ENCODE measurements at regions not wholly inside any gene's neighbourhood (a gene's known extent, or its start where the extent isn't known, plus 50 kb on each side); places are given as distances from the start of the nearest gene placed in this dataset.

- Mint-ChIP-seq H3K9me3 (no peaks in the 10 kb centered on the region), H3K27ac (no peak overlapping the region), H3K4me3 (no peak overlapping the region), H3K36me3 (no peaks in the 10 kb centered on the region), H3K4me1 (no peaks in the 10 kb centered on the region), H3K27me3 (ENCODE audit: insufficient read depth, low read depth) (no peaks in the 10 kb centered on the region)
- Histone ChIP-seq H3K9me3 (ENCODE audit: low read depth) (no peaks in the 10 kb centered on the region), H2AFZ (replicated peaks) (no peak overlapping the region), H3K9ac (no peak overlapping the region), H4K20me1 (ENCODE audit: low read depth) (no peaks in the 10 kb centered on the region), H3K27me3 (no peaks in the 10 kb centered on the region), H3K27ac (no peak overlapping the region), H3F3A (ENCODE audit: low read depth) (no peaks in the 10 kb centered on the region), H3K36me3 (no peaks in the 10 kb centered on the region), H3K4me3 (no peak overlapping the region), H3K4me1 (no peaks in the 10 kb centered on the region), H3K4me2 (no peak overlapping the region), H3K79me2 (ENCODE audit: low read depth) (no peaks in the 10 kb centered on the region)
- DNase-seq (ENCODE audit: low spot score), result no peak
- TF ChIP-seq EZH2 (IDR thresholded peaks at IDR 0.05), result no peak
- TF ChIP-seq, protein P1, sequence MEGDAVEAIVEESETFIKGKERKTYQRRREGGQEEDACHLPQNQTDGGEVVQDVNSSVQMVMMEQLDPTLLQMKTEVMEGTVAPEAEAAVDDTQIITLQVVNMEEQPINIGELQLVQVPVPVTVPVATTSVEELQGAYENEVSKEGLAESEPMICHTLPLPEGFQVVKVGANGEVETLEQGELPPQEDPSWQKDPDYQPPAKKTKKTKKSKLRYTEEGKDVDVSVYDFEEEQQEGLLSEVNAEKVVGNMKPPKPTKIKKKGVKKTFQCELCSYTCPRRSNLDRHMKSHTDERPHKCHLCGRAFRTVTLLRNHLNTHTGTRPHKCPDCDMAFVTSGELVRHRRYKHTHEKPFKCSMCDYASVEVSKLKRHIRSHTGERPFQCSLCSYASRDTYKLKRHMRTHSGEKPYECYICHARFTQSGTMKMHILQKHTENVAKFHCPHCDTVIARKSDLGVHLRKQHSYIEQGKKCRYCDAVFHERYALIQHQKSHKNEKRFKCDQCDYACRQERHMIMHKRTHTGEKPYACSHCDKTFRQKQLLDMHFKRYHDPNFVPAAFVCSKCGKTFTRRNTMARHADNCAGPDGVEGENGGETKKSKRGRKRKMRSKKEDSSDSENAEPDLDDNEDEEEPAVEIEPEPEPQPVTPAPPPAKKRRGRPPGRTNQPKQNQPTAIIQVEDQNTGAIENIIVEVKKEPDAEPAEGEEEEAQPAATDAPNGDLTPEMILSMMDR (IDR thresholded peaks at IDR 0.05), result no peak
- no peak for TF ChIP-seq EZH2phosphoT487 (IDR thresholded peaks at IDR 0.05)
These were observed 306.9 kb downstream of the SLITRK6 start for GRCh38 chr13:85492283-85492682.

GRCh38 chr13:85486663-85487062 lies 312.6 kb downstream of the SLITRK6 start:
- Histone ChIP-seq H3K4me3 (no peak overlapping the region), H3K4me2 (no peak overlapping the region), H3K79me2 (ENCODE audit: low read depth) (no peaks in the 10 kb centered on the region), H4K20me1 (ENCODE audit: low read depth) (no peaks in the 10 kb centered on the region), H2AFZ (replicated peaks) (no peak overlapping the region), H3K27me3 (no peaks in the 10 kb centered on the region), H3K4me1 (no peaks in the 10 kb centered on the region), H3F3A (ENCODE audit: low read depth) (no peaks in the 10 kb centered on the region), H3K27ac (no peak overlapping the region), H3K9me3 (ENCODE audit: low read depth) (no peaks in the 10 kb centered on the region), H3K9ac (no peak overlapping the region), H3K36me3 (no peaks in the 10 kb centered on the region)
- Mint-ChIP-seq H3K9me3 (peaks cover 2% of the 10 kb centered on the region), H3K36me3 (no peaks in the 10 kb centered on the region), H3K27me3 (ENCODE audit: insufficient read depth, low read depth) (no peaks in the 10 kb centered on the region), H3K4me3 (no peak overlapping the region), H3K4me1 (peaks cover 2% of the 10 kb centered on the region), H3K27ac (no peak overlapping the region)
- TF ChIP-seq EZH2phosphoT487 (IDR thresholded peaks at IDR 0.05) (no peak), EZH2 (IDR thresholded peaks at IDR 0.05) (no peak)
- TF ChIP-seq, protein P1 (IDR thresholded peaks at IDR 0.05), result no peak
- no peak for DNase-seq (ENCODE audit: low spot score)

DNA sequence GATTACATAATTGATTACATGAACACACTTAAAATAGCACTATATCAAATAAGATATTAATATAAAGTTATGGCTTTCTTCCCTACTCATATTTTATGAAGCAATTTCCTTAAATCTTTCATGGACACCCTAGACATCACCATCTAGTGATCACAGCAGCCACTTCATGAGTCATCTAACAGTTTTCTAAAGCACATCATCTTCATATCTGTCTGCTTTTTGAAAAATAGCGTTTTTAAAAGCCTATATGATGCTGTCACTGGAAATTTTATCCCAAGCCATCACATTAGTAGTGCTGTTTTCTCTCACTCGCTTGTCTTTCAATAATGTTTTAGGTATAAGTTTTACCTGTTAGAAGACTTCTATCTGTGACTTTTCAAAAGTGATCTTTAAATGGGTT lies 326.1 kb downstream of the SLITRK6 start:
- Histone ChIP-seq H3K27ac (no peak overlapping the region), H3K9me3 (ENCODE audit: low read depth) (no peaks in the 10 kb centered on the region), H2AFZ (replicated peaks) (no peak overlapping the region), H3K4me3 (no peak overlapping the region), H3K9ac (no peak overlapping the region), H3K27me3 (no peaks in the 10 kb centered on the region), H4K20me1 (ENCODE audit: low read depth) (no peaks in the 10 kb centered on the region), H3K4me1 (no peaks in the 10 kb centered on the region), H3K36me3 (no peaks in the 10 kb centered on the region), H3K79me2 (ENCODE audit: low read depth) (no peaks in the 10 kb centered on the region), H3F3A (ENCODE audit: low read depth) (no peaks in the 10 kb centered on the region), H3K4me2 (no peak overlapping the region)
- Mint-ChIP-seq H3K27me3 (ENCODE audit: insufficient read depth, low read depth) (no peaks in the 10 kb centered on the region), H3K4me3 (no peak overlapping the region), H3K36me3 (no peaks in the 10 kb centered on the region), H3K4me1 (no peaks in the 10 kb centered on the region), H3K27ac (no peak overlapping the region), H3K9me3 (no peaks in the 10 kb centered on the region)
- no peak for DNase-seq (ENCODE audit: low spot score)
- TF ChIP-seq EZH2 (IDR thresholded peaks at IDR 0.05) (no peak), EZH2phosphoT487 (IDR thresholded peaks at IDR 0.05) (no peak)
- TF ChIP-seq, protein P1 (IDR thresholded peaks at IDR 0.05), result no peak
